ENCODE measurements at regions not wholly inside any gene's neighbourhood (a gene's known extent, or its start where the extent isn't known, plus 50 kb on each side); places are given as distances from the start of the nearest gene placed in this dataset.
A peak's percentile ranks its signal among the peaks of the same experiment; 100 is the strongest.

- H3K9me3 Mint-ChIP-seq, result no peaks in the 10 kb centered on the region
- no peaks in the 10 kb centered on the region for H3K4me1 Mint-ChIP-seq
- no peak for ATAC-seq
- no peak overlapping the region for H3K27ac Mint-ChIP-seq
- no peak overlapping the region for H3K4me3 Mint-ChIP-seq
- no peaks in the 10 kb centered on the region for H3K36me3 Mint-ChIP-seq
- H3K27me3 Mint-ChIP-seq, result no peaks in the 10 kb centered on the region
Observed at GRCh38 chr4:96599752-96600151, 759.9 kb downstream of the PDHA2 start.

DNA sequence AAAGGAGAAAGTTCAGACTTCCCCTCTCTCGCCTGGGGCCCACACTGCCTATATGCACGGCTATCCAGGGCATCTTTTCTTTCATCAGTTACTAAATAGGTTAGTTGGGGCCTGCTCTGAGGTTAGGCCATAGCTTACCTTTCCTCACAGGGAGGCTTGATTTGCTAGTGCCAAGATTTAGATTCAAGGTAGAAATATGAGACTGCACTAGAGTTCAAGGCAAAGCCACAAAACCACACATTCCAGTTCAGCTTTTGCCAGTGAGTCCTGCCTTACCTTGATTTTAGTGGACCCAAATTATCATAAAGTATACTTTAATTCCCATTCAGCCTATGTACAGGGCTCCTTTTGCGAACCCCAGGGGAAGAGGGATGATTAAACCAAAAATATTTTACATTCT is 762.8 kb downstream of the PDHA2 start:
- no peak for ATAC-seq
- no peaks in the 10 kb centered on the region for H3K4me1 Mint-ChIP-seq
- no peaks in the 10 kb centered on the region for H3K36me3 Mint-ChIP-seq
- no peak overlapping the region for H3K4me3 Mint-ChIP-seq
- H3K9me3 Mint-ChIP-seq, result no peaks in the 10 kb centered on the region
- H3K27ac Mint-ChIP-seq, result no peak overlapping the region
- no peaks in the 10 kb centered on the region for H3K27me3 Mint-ChIP-seq

GRCh38 chr4:96603641-96604040 is 763.7 kb downstream of the PDHA2 start:
- no peaks in the 10 kb centered on the region for H3K4me1 Mint-ChIP-seq
- peaks cover 3% of the 10 kb centered on the region for H3K9me3 Mint-ChIP-seq
- H3K27me3 Mint-ChIP-seq, result no peaks in the 10 kb centered on the region
- no peak overlapping the region for H3K4me3 Mint-ChIP-seq
- H3K27ac Mint-ChIP-seq, result no peak overlapping the region
- no peaks in the 10 kb centered on the region for H3K36me3 Mint-ChIP-seq
- ATAC-seq, result no peak

DNA sequence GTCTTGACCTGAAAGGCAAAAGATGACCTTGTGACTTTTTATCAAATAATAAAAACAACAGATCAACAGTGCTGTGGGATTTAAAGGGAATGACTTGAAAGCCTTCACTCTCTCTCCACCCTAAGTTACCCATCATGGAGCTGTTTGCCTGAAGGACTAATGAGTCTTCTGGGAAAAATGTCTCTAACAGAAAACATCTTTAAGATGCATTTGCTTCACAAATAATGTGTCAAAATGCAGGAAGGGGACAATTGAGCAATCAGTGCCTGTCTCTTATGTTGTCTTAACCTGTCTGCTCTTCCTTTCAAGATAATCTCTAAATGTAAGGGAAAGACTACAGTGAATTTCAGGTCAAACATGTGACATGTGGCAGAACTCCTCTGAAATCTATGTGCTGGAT is 766.6 kb downstream of the PDHA2 start:
- no peak for ATAC-seq
- Mint-ChIP-seq H3K4me3 (no peak overlapping the region), H3K4me1 (no peaks in the 10 kb centered on the region), H3K27me3 (no peaks in the 10 kb centered on the region), H3K9me3 (peaks cover 3% of the 10 kb centered on the region), H3K36me3 (no peaks in the 10 kb centered on the region), H3K27ac (no peak overlapping the region)

- H3K4me3 Mint-ChIP-seq, result no peak overlapping the region
- H3K27ac Mint-ChIP-seq, result no peak overlapping the region
- peaks cover 3% of the 10 kb centered on the region for H3K9me3 Mint-ChIP-seq
- no peaks in the 10 kb centered on the region for H3K27me3 Mint-ChIP-seq
- H3K4me1 Mint-ChIP-seq, result no peaks in the 10 kb centered on the region
- no peak for ATAC-seq
- H3K36me3 Mint-ChIP-seq, result no peaks in the 10 kb centered on the region
Observed at GRCh38 chr4:96626023-96626422, 786.1 kb downstream of the PDHA2 start.

DNA sequence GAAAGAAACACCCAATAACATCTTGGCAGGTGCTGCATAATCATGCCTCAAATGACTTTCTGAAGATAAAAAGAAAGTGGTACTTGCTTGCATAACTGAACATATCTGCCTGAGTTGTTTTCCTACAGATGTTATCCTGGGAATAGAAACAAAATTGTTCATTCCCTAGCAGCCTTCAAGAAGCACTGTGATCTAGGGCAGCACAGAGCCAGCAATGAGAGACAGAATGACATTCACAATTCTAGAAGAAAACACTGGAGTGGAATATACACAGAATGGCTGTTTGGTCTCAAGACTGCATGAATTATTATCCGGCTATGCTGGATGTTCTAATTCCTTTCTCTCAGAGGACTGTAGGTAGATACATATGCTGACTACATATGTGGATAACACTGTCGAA is 790.9 kb downstream of the PDHA2 start:
- no peak for ATAC-seq
- Mint-ChIP-seq H3K4me1 (no peaks in the 10 kb centered on the region), H3K4me3 (no peak overlapping the region), H3K27ac (no peak overlapping the region), H3K36me3 (no peaks in the 10 kb centered on the region), H3K9me3 (peaks cover 6% of the 10 kb centered on the region), H3K27me3 (no peaks in the 10 kb centered on the region)

GRCh38 chr4:96637971-96638412 is 798.1 kb downstream of the PDHA2 start:
- Mint-ChIP-seq H3K4me3 (no peak overlapping the region), H3K27me3 (no peaks in the 10 kb centered on the region), H3K36me3 (no peaks in the 10 kb centered on the region), H3K9me3 (peaks cover 12% of the 10 kb centered on the region), H3K27ac (no peak overlapping the region), H3K4me1 (no peaks in the 10 kb centered on the region)
- ATAC-seq, result no peak

GRCh38 chr4:96639932-96640331 is 800.0 kb downstream of the PDHA2 start:
- H3K4me1 Mint-ChIP-seq, result no peaks in the 10 kb centered on the region
- H3K4me3 Mint-ChIP-seq, result no peak overlapping the region
- no peak for ATAC-seq
- peaks cover 9% of the 10 kb centered on the region for H3K9me3 Mint-ChIP-seq
- no peak overlapping the region for H3K27ac Mint-ChIP-seq
- no peaks in the 10 kb centered on the region for H3K36me3 Mint-ChIP-seq
- H3K27me3 Mint-ChIP-seq, result no peaks in the 10 kb centered on the region

DNA sequence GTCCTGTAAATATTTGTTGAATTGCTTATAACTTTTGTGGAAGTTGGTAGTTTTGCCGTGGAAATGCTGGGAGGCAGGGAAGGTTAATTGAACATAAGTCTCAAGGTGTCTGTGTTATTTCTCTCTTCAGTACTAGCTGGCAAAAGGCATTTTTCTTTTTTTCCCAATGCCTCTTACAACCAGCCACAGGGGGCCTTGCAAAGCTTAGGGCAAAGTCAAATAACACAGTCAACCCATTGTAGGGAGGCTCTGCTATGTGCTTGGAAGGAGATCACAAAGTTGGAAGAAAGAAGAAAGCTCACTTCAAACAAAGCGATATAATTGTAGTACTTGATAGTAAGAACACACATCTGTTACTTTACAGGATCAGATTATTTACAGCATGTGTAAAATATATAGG is 802.6 kb downstream of the PDHA2 start:
- ATAC-seq, result no peak
- H3K9me3 Mint-ChIP-seq, result peaks cover 9% of the 10 kb centered on the region
- no peaks in the 10 kb centered on the region for H3K4me1 Mint-ChIP-seq
- no peaks in the 10 kb centered on the region for H3K27me3 Mint-ChIP-seq
- no peaks in the 10 kb centered on the region for H3K36me3 Mint-ChIP-seq
- no peak overlapping the region for H3K27ac Mint-ChIP-seq
- no peak overlapping the region for H3K4me3 Mint-ChIP-seq

DNA sequence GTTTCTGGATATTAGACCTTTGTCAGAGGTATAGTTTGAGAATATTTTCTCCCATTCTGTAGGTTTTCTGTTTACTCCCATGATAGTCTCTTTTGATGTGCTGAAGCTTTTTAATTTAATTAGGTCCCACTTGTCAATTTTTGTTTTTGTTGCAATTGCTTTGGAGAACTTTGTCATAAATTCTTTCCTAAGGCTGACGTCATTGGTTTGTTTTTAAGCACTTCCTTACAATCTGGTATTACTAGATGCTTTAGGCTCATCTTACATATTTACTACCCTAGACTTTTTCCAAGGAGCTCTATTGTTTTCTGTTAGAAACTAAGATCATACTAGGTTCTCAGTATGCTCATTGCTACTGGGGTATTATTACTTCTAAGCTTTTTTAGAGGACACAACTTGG is 806.3 kb downstream of the PDHA2 start:
- H3K27me3 Mint-ChIP-seq, result no peaks in the 10 kb centered on the region
- H3K9me3 Mint-ChIP-seq, result peaks cover 6% of the 10 kb centered on the region
- H3K4me3 Mint-ChIP-seq, result no peak overlapping the region
- H3K36me3 Mint-ChIP-seq, result no peaks in the 10 kb centered on the region
- ATAC-seq, result no peak
- no peak overlapping the region for H3K27ac Mint-ChIP-seq
- H3K4me1 Mint-ChIP-seq, result no peaks in the 10 kb centered on the region

DNA sequence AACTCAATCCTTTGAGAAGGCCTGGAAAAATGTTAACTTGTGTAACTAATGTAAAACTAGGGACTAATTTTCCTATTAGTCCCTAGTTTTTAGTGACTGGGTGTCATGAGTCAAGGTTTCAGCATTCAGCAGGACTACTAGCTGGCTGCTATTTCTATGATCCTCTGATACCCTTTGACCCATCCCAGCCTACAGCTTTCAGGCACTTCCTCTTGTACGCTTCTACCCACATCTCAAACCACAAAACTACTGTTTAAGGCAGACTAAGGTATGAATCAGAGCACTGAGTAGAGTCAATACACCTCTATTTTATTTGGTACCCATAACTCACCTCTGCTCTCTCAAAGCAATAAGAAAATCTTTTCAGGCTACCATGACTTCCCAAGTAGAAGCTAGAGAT is 809.6 kb downstream of the PDHA2 start:
- Mint-ChIP-seq H3K27me3 (no peaks in the 10 kb centered on the region), H3K4me1 (no peaks in the 10 kb centered on the region), H3K4me3 (no peak overlapping the region), H3K9me3 (peaks cover 6% of the 10 kb centered on the region), H3K36me3 (no peaks in the 10 kb centered on the region), H3K27ac (no peak overlapping the region)
- no peak for ATAC-seq

GRCh38 chr4:96652158-96652557 is 812.3 kb downstream of the PDHA2 start:
- peaks cover 3% of the 10 kb centered on the region for H3K9me3 Mint-ChIP-seq

GRCh38 chr4:96652821-96653220 is 812.9 kb downstream of the PDHA2 start:
- peak; percentile 41 for ATAC-seq
- Mint-ChIP-seq H3K4me1 (no peaks in the 10 kb centered on the region), H3K9me3 (peaks cover 3% of the 10 kb centered on the region), H3K27ac (no peak overlapping the region), H3K4me3 (no peak overlapping the region), H3K36me3 (no peaks in the 10 kb centered on the region), H3K27me3 (no peaks in the 10 kb centered on the region)

More at GRCh38 chr4:96652158-96652557, 812.3 kb downstream of the PDHA2 start:
- Mint-ChIP-seq H3K27ac (no peak overlapping the region), H3K4me1 (no peaks in the 10 kb centered on the region), H3K36me3 (no peaks in the 10 kb centered on the region), H3K27me3 (no peaks in the 10 kb centered on the region), H3K4me3 (no peak overlapping the region)
- no peak for ATAC-seq

GRCh38 chr4:96654045-96654444 is 814.2 kb downstream of the PDHA2 start:
- Mint-ChIP-seq H3K27me3 (no peaks in the 10 kb centered on the region), H3K27ac (no peak overlapping the region), H3K9me3 (no peaks in the 10 kb centered on the region), H3K4me3 (no peak overlapping the region), H3K4me1 (no peaks in the 10 kb centered on the region), H3K36me3 (no peaks in the 10 kb centered on the region)
- ATAC-seq, result peak; percentile 20

- Mint-ChIP-seq H3K27ac (no peak overlapping the region), H3K4me3 (no peak overlapping the region), H3K27me3 (no peaks in the 10 kb centered on the region), H3K4me1 (no peaks in the 10 kb centered on the region), H3K36me3 (no peaks in the 10 kb centered on the region), H3K9me3 (peaks cover 5% of the 10 kb centered on the region)
- ATAC-seq, result no peak
Observed at GRCh38 chr4:96670381-96670780, 830.5 kb downstream of the PDHA2 start.

GRCh38 chr4:96675416-96675815 is 835.5 kb downstream of the PDHA2 start:
- Mint-ChIP-seq H3K4me1 (no peaks in the 10 kb centered on the region), H3K27me3 (no peaks in the 10 kb centered on the region), H3K27ac (no peak overlapping the region), H3K4me3 (no peak overlapping the region), H3K36me3 (no peaks in the 10 kb centered on the region), H3K9me3 (peaks cover 6% of the 10 kb centered on the region)
- no peak for ATAC-seq

DNA sequence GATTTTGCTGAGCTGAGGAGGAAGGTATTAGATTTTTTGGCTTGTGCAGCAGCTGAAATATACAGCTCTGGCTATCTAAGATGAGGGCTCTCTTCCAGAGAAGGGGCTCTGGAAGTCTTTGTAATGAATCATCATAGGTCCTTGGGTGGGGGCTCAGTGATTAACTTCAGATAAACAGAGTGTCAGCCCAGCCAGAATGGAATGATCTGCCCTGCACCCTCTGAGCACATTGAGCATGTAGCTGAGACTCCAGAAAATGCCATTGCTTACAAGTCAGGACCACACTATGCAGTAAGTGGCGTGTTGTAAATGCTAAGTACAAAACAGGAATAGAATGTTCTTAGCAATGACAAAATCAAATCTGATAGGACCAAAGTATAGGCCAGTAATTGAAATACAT is 836.0 kb downstream of the PDHA2 start:
- H3K27ac Mint-ChIP-seq, result no peak overlapping the region
- no peaks in the 10 kb centered on the region for H3K27me3 Mint-ChIP-seq
- H3K4me3 Mint-ChIP-seq, result no peak overlapping the region
- H3K9me3 Mint-ChIP-seq, result peaks cover 6% of the 10 kb centered on the region
- no peaks in the 10 kb centered on the region for H3K4me1 Mint-ChIP-seq
- no peaks in the 10 kb centered on the region for H3K36me3 Mint-ChIP-seq
- ATAC-seq, result no peak

Data from stimulated activated memory B cell treated with anti-CD40 and anti-IgM and Interleukin-4, amounts not matched to agents 10 μg/mL and 1 μg/mL and 100 μg/mL, for 72 hours (primary cell).